DOHH2 (cell line): ENCODE measurements at regions not wholly inside any gene's neighbourhood (a gene's known extent, or its start where the extent isn't known, plus 50 kb on each side); places are given as distances from the start of the nearest gene placed in this dataset.

ENCODE experiments used
- EZH2phosphoT487 ChIP-seq: fragments of 200-600 bp; sonication (generic); IDR thresholded peaks from 2 replicates; pipeline ENCODE4 v1.6.1; 2017; ENCODE audit warnings: borderline replicate concordance, mild to moderate bottlenecking, antibody characterized with exemption, low read length, moderate library complexity, mixed read lengths
- TF ChIP-seq, protein P1 (sequence below): fragments of 200-600 bp; sonication (generic); IDR thresholded peaks from one replicate; pipeline ENCODE4 v1.5.1; 2014; ENCODE audit warnings: antibody characterized with exemption, mild to moderate bottlenecking, low read depth, low read length; ENCODE audit not compliant: poor library complexity, severe bottlenecking

DNA sequence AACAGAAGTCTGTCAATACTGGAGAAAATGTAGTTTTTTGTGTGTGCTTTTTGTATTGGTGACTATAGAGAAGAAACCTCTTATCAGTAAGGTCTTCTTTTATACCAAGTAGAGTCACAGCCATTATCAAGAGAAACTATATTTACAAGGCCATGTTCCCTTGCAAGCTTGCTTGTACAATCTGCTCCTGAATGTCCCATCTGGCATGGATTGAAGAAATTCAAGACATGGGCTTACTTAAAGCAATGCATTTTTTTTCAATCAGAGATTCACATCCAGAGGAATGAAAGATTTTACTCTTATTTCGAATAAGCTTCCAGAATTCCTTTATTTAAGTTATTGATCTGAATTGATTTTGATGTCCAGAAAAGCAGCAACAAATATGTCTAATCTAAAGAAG is 537.3 kb upstream of the RPS6KA3 start:
- no peak for TF ChIP-seq EZH2phosphoT487
- TF ChIP-seq, protein P1, sequence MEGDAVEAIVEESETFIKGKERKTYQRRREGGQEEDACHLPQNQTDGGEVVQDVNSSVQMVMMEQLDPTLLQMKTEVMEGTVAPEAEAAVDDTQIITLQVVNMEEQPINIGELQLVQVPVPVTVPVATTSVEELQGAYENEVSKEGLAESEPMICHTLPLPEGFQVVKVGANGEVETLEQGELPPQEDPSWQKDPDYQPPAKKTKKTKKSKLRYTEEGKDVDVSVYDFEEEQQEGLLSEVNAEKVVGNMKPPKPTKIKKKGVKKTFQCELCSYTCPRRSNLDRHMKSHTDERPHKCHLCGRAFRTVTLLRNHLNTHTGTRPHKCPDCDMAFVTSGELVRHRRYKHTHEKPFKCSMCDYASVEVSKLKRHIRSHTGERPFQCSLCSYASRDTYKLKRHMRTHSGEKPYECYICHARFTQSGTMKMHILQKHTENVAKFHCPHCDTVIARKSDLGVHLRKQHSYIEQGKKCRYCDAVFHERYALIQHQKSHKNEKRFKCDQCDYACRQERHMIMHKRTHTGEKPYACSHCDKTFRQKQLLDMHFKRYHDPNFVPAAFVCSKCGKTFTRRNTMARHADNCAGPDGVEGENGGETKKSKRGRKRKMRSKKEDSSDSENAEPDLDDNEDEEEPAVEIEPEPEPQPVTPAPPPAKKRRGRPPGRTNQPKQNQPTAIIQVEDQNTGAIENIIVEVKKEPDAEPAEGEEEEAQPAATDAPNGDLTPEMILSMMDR: no peak
